HG03135 (cell line): ENCODE measurements at regions not wholly inside any gene's neighbourhood (a gene's known extent, or its start where the extent isn't known, plus 50 kb on each side); places are given as distances from the start of the nearest gene placed in this dataset.
"Not testable (repeated sequence)": the region's sequence is repeated elsewhere in the genome, so short reads cannot be mapped to it uniquely, and the experiment has no call there.

ENCODE experiments used
- ATAC-seq: cut with Tn5 transposase; IDR thresholded peaks from one replicate; pipeline ENCODE4 v1.9.1; 2021; ENCODE audit warnings: mild to moderate bottlenecking, moderate library complexity; ENCODE audit not compliant: unreplicated experiment

GRCh38 chr16:29118301-29118957 lies 133.6 kb downstream of the LAT start:
- not testable (repeated sequence) for ATAC-seq

GRCh38 chr16:29117631-29118030 lies 132.8 kb downstream of the LAT start:
- ATAC-seq, result no peak

GRCh38 chr16:29116980-29117379 lies 132.1 kb downstream of the LAT start:
- no peak for ATAC-seq

- not testable (repeated sequence) for ATAC-seq
Measured at GRCh38 chr16:29116207-29116606, 131.4 kb downstream of the LAT start.

GRCh38 chr16:29115802-29116141 lies 130.9 kb downstream of the LAT start:
- not testable (repeated sequence) for ATAC-seq

GRCh38 chr16:29114989-29115801 lies 130.3 kb downstream of the LAT start:
- not testable (repeated sequence) for ATAC-seq

GRCh38 chr16:29114574-29114973 lies 129.7 kb downstream of the LAT start:
- no peak for ATAC-seq

GRCh38 chr16:29113446-29113845 lies 128.6 kb downstream of the LAT start:
- ATAC-seq, result not testable (repeated sequence)

GRCh38 chr16:29112755-29113347 lies 128.0 kb downstream of the LAT start:
- ATAC-seq, result no peak

GRCh38 chr16:29111901-29112680 lies 127.2 kb downstream of the LAT start:
- ATAC-seq, result not testable (repeated sequence)

GRCh38 chr16:29111421-29111820 lies 126.6 kb downstream of the LAT start:
- no peak for ATAC-seq

- not testable (repeated sequence) for ATAC-seq
Measured at GRCh38 chr16:29108625-29109169, 123.8 kb downstream of the LAT start.

- ATAC-seq, result no peak
Measured at GRCh38 chr16:29107299-29107698, 122.4 kb downstream of the LAT start.

- ATAC-seq, result not testable (repeated sequence)
Measured at GRCh38 chr16:29106259-29106908, 121.5 kb downstream of the LAT start.

GRCh38 chr16:29104600-29104999 lies 119.7 kb downstream of the LAT start:
- ATAC-seq, result not testable (repeated sequence)

GRCh38 chr16:29097965-29098364 lies 113.1 kb downstream of the LAT start:
- ATAC-seq, result not testable (repeated sequence)

GRCh38 chr16:29094729-29095624 lies 110.1 kb downstream of the LAT start:
- not testable (repeated sequence) for ATAC-seq

GRCh38 chr16:29094325-29094724 lies 109.5 kb downstream of the LAT start:
- ATAC-seq, result not testable (repeated sequence)

GRCh38 chr16:29089679-29090078 lies 104.8 kb downstream of the LAT start:
- not testable (repeated sequence) for ATAC-seq
